Smooth muscle cell (in vitro differentiated cells): ENCODE measurements at regions not wholly inside any gene's neighbourhood (a gene's known extent, or its start where the extent isn't known, plus 50 kb on each side); places are given as distances from the start of the nearest gene placed in this dataset.

Experiments used
- DNase-seq: peaks from one replicate; lab custom pipeline; 2025; ENCODE audit not compliant: unreplicated experiment; lab: John Stamatoyannopoulos, UW
- H2AFZ ChIP-seq: fragments of 200-600 bp; sonication (generic); 2 replicates; pipeline ENCODE4 v1.6.0; 2016; ENCODE audit warnings: antibody characterized with exemption, low read depth, mild to moderate bottlenecking
- H3F3A ChIP-seq: fragments of 200-600 bp; sonication (generic); 2 replicates; pipeline ENCODE4 v1.6.0; 2017; ENCODE audit warnings: antibody characterized with exemption, low read depth
- H3K27ac ChIP-seq: fragments of 200-600 bp; sonication (generic); 2 replicates; pipeline ENCODE4 v1.5.1; 2016; ENCODE audit warnings: low read depth, mild to moderate bottlenecking
- H3K27me3 ChIP-seq: fragments of 200-600 bp; sonication (generic); 2 replicates; pipeline ENCODE4 v1.6.1; 2016; ENCODE audit warnings: low read depth, mild to moderate bottlenecking
- H3K36me3 ChIP-seq: fragments of 200-600 bp; sonication (generic); 2 replicates; pipeline ENCODE4 v1.5.1; 2016; ENCODE audit warnings: low read depth
- H3K4me1 ChIP-seq: fragments of 200-600 bp; sonication (generic); 2 replicates; pipeline ENCODE4 v1.5.1; 2016; ENCODE audit warnings: low read depth
- H3K4me2 ChIP-seq: fragments of 200-600 bp; sonication (generic); 2 replicates; pipeline ENCODE4 v1.6.0; 2016; ENCODE audit warnings: mild to moderate bottlenecking
- H3K4me3 ChIP-seq: fragments of 200-600 bp; sonication (generic); 2 replicates; pipeline ENCODE4 v1.5.1; 2016; ENCODE audit warnings: mild to moderate bottlenecking
- H3K79me2 ChIP-seq: fragments of 200-600 bp; sonication (generic); 2 replicates; pipeline ENCODE4 v1.6.0; 2016; ENCODE audit warnings: low read depth, mild to moderate bottlenecking
- H3K9ac ChIP-seq: fragments of 200-600 bp; sonication (generic); 2 replicates; pipeline ENCODE4 v1.6.0; 2016; ENCODE audit warnings: low read depth
- H3K9me3 ChIP-seq: fragments of 200-600 bp; sonication (generic); replicated peaks from 2 replicates; pipeline ENCODE4 v1.5.1; 2016; ENCODE audit warnings: low read depth
- H4K20me1 ChIP-seq: fragments of 200-600 bp; sonication (generic); 2 replicates; pipeline ENCODE4 v1.6.0; 2016; ENCODE audit warnings: low read depth
- WGBS: methylation state at CpG from one replicate; pipeline ENCODE4 v1.1.7; 2016; ENCODE audit warnings: low lambda C conversion rate; 5-methylcytosine and 5-hydroxymethylcytosine counted together
- TF ChIP-seq, protein P1 (sequence below): fragments of 200-600 bp; sonication (generic); IDR thresholded peaks from 2 replicates; pipeline ENCODE4 v1.5.1; 2017; ENCODE audit warnings: borderline replicate concordance, mild to moderate bottlenecking, antibody characterized with exemption; ENCODE audit not compliant: insufficient read depth, poor library complexity, severe bottlenecking

DNA sequence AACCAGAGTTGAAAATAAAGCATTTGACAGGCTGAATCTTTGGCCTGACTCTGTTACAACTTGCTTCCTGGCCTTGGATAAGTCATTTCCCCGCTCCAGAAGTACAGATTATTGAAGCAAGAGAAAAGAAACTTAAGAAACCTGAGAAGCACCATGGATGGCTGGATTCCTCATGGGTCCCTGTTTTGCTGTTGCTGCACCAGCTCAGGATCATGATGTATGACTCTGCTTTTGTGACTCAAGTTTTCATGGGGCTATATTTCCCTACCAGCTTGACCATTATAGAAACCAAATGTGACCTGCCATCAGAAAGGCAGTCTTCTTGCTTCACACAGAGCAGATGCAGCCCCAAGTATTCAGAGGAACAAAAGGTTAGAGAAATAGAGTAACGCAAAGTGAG lies 921.8 kb downstream of the BCL11B start:
- H3K79me2 ChIP-seq, result no peaks in the 10 kb centered on the region
- no peak overlapping the region for H3K4me3 ChIP-seq
- no peak overlapping the region for H3K4me2 ChIP-seq
- no peak overlapping the region for H3K9ac ChIP-seq
- no peaks in the 10 kb centered on the region for H3F3A ChIP-seq
- no peak for DNase-seq
- H2AFZ ChIP-seq, result no peak overlapping the region
- TF ChIP-seq, protein P1, sequence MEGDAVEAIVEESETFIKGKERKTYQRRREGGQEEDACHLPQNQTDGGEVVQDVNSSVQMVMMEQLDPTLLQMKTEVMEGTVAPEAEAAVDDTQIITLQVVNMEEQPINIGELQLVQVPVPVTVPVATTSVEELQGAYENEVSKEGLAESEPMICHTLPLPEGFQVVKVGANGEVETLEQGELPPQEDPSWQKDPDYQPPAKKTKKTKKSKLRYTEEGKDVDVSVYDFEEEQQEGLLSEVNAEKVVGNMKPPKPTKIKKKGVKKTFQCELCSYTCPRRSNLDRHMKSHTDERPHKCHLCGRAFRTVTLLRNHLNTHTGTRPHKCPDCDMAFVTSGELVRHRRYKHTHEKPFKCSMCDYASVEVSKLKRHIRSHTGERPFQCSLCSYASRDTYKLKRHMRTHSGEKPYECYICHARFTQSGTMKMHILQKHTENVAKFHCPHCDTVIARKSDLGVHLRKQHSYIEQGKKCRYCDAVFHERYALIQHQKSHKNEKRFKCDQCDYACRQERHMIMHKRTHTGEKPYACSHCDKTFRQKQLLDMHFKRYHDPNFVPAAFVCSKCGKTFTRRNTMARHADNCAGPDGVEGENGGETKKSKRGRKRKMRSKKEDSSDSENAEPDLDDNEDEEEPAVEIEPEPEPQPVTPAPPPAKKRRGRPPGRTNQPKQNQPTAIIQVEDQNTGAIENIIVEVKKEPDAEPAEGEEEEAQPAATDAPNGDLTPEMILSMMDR, result no peak
- no peaks in the 10 kb centered on the region for H3K36me3 ChIP-seq
- H4K20me1 ChIP-seq, result no peaks in the 10 kb centered on the region
- WGBS, result 81% methylated on average over 2 of the region's 2 CpGs
- no peak overlapping the region for H3K27ac ChIP-seq
- H3K27me3 ChIP-seq, result no peaks in the 10 kb centered on the region
- no peaks in the 10 kb centered on the region for H3K4me1 ChIP-seq
- H3K9me3 ChIP-seq, result no peaks in the 10 kb centered on the region

DNA sequence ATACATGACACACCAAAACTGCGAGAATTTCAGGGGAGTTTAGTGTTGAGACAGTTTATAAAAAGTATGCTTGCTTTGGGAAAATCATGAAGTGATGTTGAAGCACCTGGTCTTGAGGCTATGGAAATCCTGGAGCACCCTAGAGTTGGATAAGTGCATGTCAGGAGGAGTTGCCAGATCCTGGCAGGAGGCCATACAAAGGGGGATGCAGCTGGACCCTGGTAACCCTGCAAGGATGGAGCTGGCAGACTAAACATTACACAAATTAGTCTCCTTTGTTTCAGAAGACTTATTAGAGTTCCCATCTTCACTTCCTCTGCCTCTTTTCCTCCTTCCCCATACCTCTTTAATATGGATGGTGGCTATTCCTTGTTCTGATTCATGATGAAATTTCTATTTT lies 907.0 kb downstream of the BCL11B start:
- Histone ChIP-seq H3K36me3 (no peaks in the 10 kb centered on the region), H3K79me2 (no peaks in the 10 kb centered on the region), H3K4me3 (no peak overlapping the region), H3K27me3 (no peaks in the 10 kb centered on the region), H3K9ac (no peak overlapping the region), H2AFZ (no peak overlapping the region), H3K4me1 (no peaks in the 10 kb centered on the region), H3K9me3 (no peaks in the 10 kb centered on the region), H4K20me1 (no peaks in the 10 kb centered on the region), H3K4me2 (no peak overlapping the region), H3K27ac (no peak overlapping the region), H3F3A (no peaks in the 10 kb centered on the region)
- DNase-seq, result no peak
- TF ChIP-seq, protein P1, result no peak
- WGBS, result 89% methylated on average over 1 of the region's 1 CpG

DNA sequence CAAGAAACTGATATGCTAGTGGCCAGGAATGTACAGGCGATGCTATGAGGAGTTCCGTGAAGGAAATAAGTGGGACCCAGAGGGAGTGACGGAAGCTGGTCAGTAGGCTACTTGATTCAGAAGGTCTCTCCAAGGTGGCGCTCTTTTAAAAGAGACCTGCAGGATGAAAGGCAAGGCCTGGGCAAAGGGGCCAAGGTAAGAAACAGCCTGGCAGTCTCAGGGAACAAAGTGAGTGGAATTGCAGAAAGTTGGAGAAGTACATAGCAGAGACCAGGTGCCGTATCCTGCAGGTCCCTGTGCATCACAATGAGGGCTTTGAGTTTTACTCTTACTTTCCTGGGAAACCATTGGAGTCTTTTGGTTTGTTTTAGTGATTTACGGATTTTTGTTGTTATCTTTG lies 905.6 kb downstream of the BCL11B start:
- no peak for DNase-seq
- Histone ChIP-seq H3K9me3 (no peaks in the 10 kb centered on the region), H3K4me3 (no peak overlapping the region), H3K4me2 (no peak overlapping the region), H3K27me3 (no peaks in the 10 kb centered on the region), H2AFZ (no peak overlapping the region), H3K36me3 (no peaks in the 10 kb centered on the region), H3K4me1 (no peaks in the 10 kb centered on the region), H3K9ac (no peak overlapping the region), H4K20me1 (no peaks in the 10 kb centered on the region), H3K79me2 (no peaks in the 10 kb centered on the region), H3F3A (no peaks in the 10 kb centered on the region), H3K27ac (no peak overlapping the region)
- TF ChIP-seq, protein P1, result no peak
- 85% methylated on average over 6 of the region's 6 CpGs for whole genome bisulfite sequencing

DNA sequence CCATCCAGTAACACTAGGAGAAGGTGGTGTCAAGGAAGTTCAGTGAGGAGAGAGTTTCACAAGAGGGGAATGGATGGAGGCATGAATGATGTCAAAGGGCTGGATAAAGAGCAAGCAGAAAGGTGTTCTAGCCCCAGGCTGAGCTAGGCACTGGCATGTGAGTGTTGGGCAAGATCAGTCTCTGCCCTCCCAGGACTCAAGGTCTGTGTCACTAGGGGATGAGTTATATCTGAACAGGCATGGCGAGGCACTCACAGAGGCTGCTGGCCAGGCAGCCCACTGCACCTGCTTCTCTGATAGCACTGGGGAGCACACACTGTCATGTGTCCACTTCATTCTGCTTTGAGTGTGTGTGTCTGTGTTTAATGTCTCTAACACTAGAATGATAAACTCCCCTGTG lies 903.8 kb downstream of the BCL11B start:
- TF ChIP-seq, protein P1, result no peak
- Histone ChIP-seq H4K20me1 (no peaks in the 10 kb centered on the region), H3K4me2 (no peak overlapping the region), H3K9me3 (no peaks in the 10 kb centered on the region), H3F3A (no peaks in the 10 kb centered on the region), H3K27ac (no peak overlapping the region), H2AFZ (no peak overlapping the region), H3K4me1 (no peaks in the 10 kb centered on the region), H3K9ac (no peak overlapping the region), H3K27me3 (peaks cover 5% of the 10 kb centered on the region), H3K4me3 (no peak overlapping the region), H3K36me3 (no peaks in the 10 kb centered on the region), H3K79me2 (no peaks in the 10 kb centered on the region)
- DNase-seq, result no peak
- 80% methylated on average over 1 of the region's 1 CpG for WGBS
